Fibroblast of lung (primary cell): ENCODE measurements at regions not wholly inside any gene's neighbourhood (a gene's known extent, or its start where the extent isn't known, plus 50 kb on each side); places are given as distances from the start of the nearest gene placed in this dataset.

Experiments
- DNase-seq, 2 donors: peaks; one replicate each; pipeline versions ENCODE4 v3.0.0 to v3.0.0-alpha.2; 2010; ENCODE audit warnings: low read depth in 2 of 2
- H2AFZ ChIP-seq: 2 replicates; pipeline ENCODE4 v1.5.1; 2012; ENCODE audit warnings: low read length, control low read depth, inconsistent platforms
- H3K27ac ChIP-seq: 2 replicates; pipeline ENCODE4 v1.5.1; 2011; ENCODE audit warnings: low read length, control low read depth; ENCODE audit not compliant: insufficient read depth
- H3K27me3 ChIP-seq: 2 replicates; pipeline ENCODE4 v1.5.1; 2011; ENCODE audit warnings: mild to moderate bottlenecking, low read length; ENCODE audit not compliant: control insufficient read depth, insufficient read depth
- H3K36me3 ChIP-seq: 2 replicates; pipeline ENCODE4 v1.5.1; 2011; ENCODE audit warnings: low read length; ENCODE audit not compliant: control insufficient read depth, insufficient read depth
- H3K4me1 ChIP-seq: 2 replicates; pipeline ENCODE4 v1.5.1; 2011; ENCODE audit warnings: low read length; ENCODE audit not compliant: control insufficient read depth, insufficient read depth; ENCODE audit errors: extremely low read depth
- H3K4me2 ChIP-seq: 2 replicates; pipeline ENCODE4 v1.5.1; 2011; ENCODE audit warnings: low read length, control low read depth; ENCODE audit not compliant: insufficient read depth; ENCODE audit errors: extremely low read depth
- H3K4me3 ChIP-seq, 4 experiments: fragments of 200-600 bp in 1 of 4; sonication (generic) in 1 of 4; replicated peaks in 1 of 4; 2 replicates each; pipeline ENCODE4 v1.5.1; 2011 to 2016; ENCODE audit warnings: low read length in 4 of 4, low read depth in 3 of 4, mild to moderate bottlenecking in 3 of 4, control low read depth in 2 of 4, inconsistent platforms in 1 of 4, mixed read lengths in 1 of 4; ENCODE audit not compliant: insufficient read depth in 1 of 4; ENCODE audit errors: control extremely low read depth in 1 of 4
- H3K79me2 ChIP-seq: 2 replicates; pipeline ENCODE4 v1.5.1; 2012; ENCODE audit warnings: mild to moderate bottlenecking, low read length, inconsistent platforms; ENCODE audit not compliant: control insufficient read depth, insufficient read depth
- H3K9ac ChIP-seq: 2 replicates; pipeline ENCODE4 v1.5.1; 2011; ENCODE audit warnings: mild to moderate bottlenecking, low read length, control low read depth; ENCODE audit not compliant: insufficient read depth
- H3K9me3 ChIP-seq: 2 replicates; pipeline ENCODE4 v1.5.1; 2012; ENCODE audit warnings: low read depth, low read length; ENCODE audit not compliant: control insufficient read depth, insufficient read depth
- H4K20me1 ChIP-seq: 2 replicates; pipeline ENCODE4 v1.5.1; 2011; ENCODE audit warnings: low read length; ENCODE audit not compliant: control insufficient read depth, insufficient read depth; ENCODE audit errors: extremely low read depth
- EZH2 ChIP-seq: IDR thresholded peaks from 2 replicates; pipeline ENCODE4 v1.5.1; 2012; ENCODE audit warnings: low read length, control low read depth, mild to moderate bottlenecking; ENCODE audit errors: missing control alignments
- TF ChIP-seq, protein P1 (sequence below), 2 donors: IDR thresholded peaks in 1 of 2; conservative IDR thresholded peaks in 1 of 2; 1 replicate in 1 of 2; 2 replicates in 1 of 2; pipeline ENCODE4 v1.5.1; 2011 to 2012; ENCODE audit warnings: low read length in 2 of 2, control low read depth in 1 of 2, inconsistent platforms in 1 of 2, low read depth in 1 of 2, mild to moderate bottlenecking in 1 of 2

DNA sequence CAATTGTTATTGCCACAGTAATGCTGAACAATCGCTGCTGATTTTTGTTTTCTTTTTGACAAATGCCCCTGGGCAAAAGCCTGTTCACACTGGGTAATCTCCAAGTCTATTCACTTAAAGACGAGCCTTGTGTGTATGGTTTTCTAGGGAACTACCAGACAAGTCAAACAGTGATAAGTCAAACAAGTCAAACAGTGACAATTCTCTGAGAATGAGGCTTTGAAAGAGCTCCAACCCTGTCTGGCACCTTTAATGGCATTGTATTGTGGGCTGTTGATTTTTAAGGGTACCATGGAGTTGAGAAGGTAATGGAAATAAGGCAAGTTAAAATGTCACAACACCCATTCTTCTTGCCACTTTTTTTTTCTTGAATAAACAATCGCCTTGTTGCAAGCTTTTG is 59.4 kb upstream of the TMC3 start:
- Histone ChIP-seq H3K79me2 (no peaks in the 10 kb centered on the region), H3K27ac (no peak overlapping the region), H3K4me2 (no peak overlapping the region), H3K36me3 (no peaks in the 10 kb centered on the region), H2AFZ (no peak overlapping the region), H3K9me3 (no peaks in the 10 kb centered on the region), H3K27me3 (no peaks in the 10 kb centered on the region), H3K4me1 (no peaks in the 10 kb centered on the region), H4K20me1 (no peaks in the 10 kb centered on the region), H3K9ac (no peak overlapping the region), H3K4me3 (no peak overlapping the region)
- no peak for DNase-seq
- TF ChIP-seq, protein P1, sequence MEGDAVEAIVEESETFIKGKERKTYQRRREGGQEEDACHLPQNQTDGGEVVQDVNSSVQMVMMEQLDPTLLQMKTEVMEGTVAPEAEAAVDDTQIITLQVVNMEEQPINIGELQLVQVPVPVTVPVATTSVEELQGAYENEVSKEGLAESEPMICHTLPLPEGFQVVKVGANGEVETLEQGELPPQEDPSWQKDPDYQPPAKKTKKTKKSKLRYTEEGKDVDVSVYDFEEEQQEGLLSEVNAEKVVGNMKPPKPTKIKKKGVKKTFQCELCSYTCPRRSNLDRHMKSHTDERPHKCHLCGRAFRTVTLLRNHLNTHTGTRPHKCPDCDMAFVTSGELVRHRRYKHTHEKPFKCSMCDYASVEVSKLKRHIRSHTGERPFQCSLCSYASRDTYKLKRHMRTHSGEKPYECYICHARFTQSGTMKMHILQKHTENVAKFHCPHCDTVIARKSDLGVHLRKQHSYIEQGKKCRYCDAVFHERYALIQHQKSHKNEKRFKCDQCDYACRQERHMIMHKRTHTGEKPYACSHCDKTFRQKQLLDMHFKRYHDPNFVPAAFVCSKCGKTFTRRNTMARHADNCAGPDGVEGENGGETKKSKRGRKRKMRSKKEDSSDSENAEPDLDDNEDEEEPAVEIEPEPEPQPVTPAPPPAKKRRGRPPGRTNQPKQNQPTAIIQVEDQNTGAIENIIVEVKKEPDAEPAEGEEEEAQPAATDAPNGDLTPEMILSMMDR (conservative IDR thresholded peaks at IDR 0.05 in 1 of 2, IDR thresholded peaks at IDR 0.05 in 1 of 2; ENCODE audit: low read depth in 1 of 2, low read length in 2 of 2), result no peak
- no peak for TF ChIP-seq EZH2

DNA sequence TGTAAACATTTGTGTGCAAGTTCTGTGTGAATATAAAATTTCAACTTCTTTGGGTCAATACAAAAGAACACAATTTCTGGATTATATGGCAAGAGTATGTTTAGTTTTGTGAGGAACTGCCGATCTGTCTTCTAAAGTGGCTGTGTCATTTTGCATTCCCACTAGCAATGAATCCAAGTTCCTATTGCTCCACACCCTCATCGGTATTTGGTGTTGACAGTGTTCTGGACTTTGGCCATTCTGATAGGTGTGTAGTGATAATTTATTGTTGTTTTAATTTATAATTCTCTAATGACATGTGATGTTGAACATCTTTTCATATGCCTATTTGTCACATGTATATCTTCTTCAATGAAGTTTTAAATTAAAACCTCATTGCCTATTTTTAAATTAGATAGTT is 58.2 kb upstream of the TMC3 start:
- Histone ChIP-seq H3K79me2 (no peaks in the 10 kb centered on the region), H3K36me3 (no peaks in the 10 kb centered on the region), H4K20me1 (no peaks in the 10 kb centered on the region), H3K4me1 (no peaks in the 10 kb centered on the region), H3K9ac (no peak overlapping the region), H3K9me3 (no peaks in the 10 kb centered on the region), H3K4me2 (no peak overlapping the region), H2AFZ (no peak overlapping the region), H3K27me3 (no peaks in the 10 kb centered on the region), H3K27ac (no peak overlapping the region), H3K4me3 (no peak overlapping the region)
- no peak for DNase-seq
- no peak for TF ChIP-seq EZH2

DNA sequence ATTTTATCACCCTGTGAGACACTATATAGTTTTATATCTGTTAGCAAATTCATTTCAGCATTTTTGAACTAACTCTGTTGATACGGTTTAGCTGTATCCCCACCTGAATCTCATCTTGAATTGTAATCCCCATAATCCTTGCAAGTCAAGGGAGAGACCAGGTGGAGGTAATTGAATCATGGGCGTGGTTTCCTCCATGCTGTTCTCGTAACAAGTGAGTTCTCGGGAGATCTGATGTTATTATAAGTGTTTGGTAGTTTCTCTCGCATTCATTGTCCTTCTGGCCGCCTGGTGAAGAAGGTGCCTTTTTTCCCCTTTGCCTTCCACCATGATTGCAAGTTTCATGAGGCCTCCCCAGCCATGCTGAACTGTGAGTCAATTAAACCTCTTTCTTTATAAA is 53.2 kb upstream of the TMC3 start:
- DNase-seq, result no peak
- Histone ChIP-seq H2AFZ (no peak overlapping the region), H3K36me3 (no peaks in the 10 kb centered on the region), H3K79me2 (no peaks in the 10 kb centered on the region), H3K27ac (no peak overlapping the region), H3K4me2 (no peak overlapping the region), H3K4me1 (no peaks in the 10 kb centered on the region), H3K4me3 (no peak overlapping the region), H4K20me1 (no peaks in the 10 kb centered on the region), H3K9ac (no peak overlapping the region), H3K9me3 (no peaks in the 10 kb centered on the region), H3K27me3 (no peaks in the 10 kb centered on the region)
- TF ChIP-seq, protein P1 (conservative IDR thresholded peaks at IDR 0.05 in 1 of 2, IDR thresholded peaks at IDR 0.05 in 1 of 2; ENCODE audit: low read depth in 1 of 2, low read length in 2 of 2), result no peak
- no peak for TF ChIP-seq EZH2
